HUDEP-2 (cell line): ENCODE measurements at regions not wholly inside any gene's neighbourhood (a gene's known extent, or its start where the extent isn't known, plus 50 kb on each side); places are given as distances from the start of the nearest gene placed in this dataset.

Experiments used
- DNase-seq, 76 experiments: peaks; one replicate each; lab custom pipeline; 2025; ENCODE audit not compliant: unreplicated experiment in 76 of 76; lab: John Stamatoyannopoulos, UW

DNA sequence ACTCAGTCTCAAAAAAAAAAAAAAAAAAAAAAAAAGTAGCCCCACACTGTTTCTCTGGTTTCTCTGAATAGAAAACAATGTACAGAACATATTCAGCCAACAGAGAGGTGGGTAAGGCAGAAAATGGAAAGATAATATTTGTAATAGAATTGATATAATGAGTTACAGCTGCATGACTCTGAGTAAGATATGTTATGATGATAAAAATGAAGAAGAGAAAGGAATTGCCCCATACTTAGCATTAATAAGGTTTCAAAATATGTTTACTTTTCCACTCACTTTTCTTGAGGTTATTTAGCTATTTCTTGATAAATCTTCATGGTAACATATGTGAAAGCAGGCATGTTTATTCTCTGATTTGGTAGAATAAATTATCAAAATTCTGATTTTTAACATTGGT lies 100.9 kb upstream of the ROBO2 start:
- no peak for DNase-seq

DNA sequence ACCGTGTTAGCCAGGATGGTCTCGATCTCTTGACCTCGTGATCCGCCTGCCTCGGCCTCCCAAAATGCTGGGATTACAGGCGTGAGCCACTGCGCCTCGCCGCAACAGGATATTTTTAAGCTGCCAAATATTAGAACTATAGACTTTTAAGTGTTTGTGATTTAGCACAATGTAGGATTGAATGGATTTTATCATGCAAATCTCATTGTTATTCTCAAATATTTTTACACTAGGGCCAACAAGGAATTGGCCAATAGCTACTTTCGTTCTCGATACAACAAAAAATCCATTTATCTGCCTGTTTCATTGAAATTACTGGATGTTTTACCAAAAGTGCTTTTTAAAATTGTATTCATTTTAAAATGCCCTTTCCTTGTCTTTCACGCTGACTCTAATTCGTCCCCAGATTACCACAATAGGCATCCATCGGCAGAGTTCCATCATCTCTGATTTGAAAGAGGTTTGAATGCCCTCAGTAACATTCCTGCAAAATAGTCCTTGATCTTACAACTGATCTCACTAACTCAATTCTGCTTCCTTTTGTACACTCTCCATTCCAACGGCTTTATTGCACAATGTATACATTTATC lies 99.6 kb upstream of the ROBO2 start:
- DNase-seq, result no peak

DNA sequence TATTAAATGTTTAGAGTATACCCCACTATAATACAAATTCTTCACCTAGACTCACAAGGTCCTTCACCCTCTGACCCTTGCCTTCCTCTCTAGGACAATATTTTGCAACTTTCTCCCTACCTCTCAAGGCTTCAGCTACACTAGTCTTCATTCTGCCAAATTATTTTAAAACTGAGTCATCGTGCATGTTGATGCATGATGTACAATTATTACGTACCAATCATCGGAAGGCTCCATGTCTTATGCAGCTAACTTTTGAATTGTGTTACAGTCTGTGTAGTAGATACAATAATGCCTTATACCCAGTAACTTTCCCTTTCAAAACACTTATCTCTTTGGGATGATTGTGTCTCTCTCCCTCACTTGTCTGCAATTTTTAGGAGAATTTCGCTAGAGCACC lies 98.5 kb upstream of the ROBO2 start:
- DNase-seq, result no peak

DNA sequence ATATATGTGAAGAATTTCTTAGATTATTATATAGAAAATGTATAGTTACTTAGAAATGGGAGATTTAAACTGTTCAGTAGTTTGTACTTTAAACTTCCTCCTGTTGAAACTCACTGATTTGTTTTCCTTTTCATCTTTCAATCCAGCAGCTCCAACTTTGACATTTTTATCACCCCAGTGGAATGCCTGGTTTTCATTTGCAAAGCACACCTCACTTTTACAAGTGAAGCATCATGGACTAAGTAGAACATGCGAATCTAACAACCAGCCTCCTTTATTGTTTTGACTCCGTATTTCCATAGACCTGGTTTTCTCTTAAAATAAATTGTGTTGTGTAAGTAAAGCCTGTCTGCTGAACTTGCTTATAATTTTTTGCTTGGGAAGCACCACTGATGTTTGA lies 97.8 kb upstream of the ROBO2 start:
- DNase-seq, result no peak

GRCh38 chr3:76943058-76943457 lies 96.8 kb upstream of the ROBO2 start:
- no peak for DNase-seq

GRCh38 chr3:76943671-76944070 lies 96.2 kb upstream of the ROBO2 start:
- DNase-seq, result no peak

DNA sequence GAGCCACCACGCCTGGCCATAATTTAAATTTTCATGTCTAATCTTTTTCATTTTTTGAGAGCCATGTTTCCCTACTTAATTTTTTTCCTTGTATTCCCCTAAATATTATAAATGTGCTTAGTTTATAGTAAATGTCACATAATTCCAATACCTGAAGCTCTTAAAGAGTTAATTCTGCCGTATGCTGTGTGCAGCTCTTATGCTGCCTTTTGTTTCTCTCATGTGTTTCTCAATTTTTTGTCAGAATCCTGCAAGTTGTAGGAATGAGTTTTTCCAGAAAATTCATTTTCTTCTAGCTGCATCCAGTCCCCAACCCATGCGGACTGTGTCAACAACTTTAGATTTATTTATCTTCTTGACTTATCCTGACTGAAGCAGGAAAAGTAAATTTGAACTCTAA lies 90.9 kb upstream of the ROBO2 start:
- no peak for DNase-seq

DNA sequence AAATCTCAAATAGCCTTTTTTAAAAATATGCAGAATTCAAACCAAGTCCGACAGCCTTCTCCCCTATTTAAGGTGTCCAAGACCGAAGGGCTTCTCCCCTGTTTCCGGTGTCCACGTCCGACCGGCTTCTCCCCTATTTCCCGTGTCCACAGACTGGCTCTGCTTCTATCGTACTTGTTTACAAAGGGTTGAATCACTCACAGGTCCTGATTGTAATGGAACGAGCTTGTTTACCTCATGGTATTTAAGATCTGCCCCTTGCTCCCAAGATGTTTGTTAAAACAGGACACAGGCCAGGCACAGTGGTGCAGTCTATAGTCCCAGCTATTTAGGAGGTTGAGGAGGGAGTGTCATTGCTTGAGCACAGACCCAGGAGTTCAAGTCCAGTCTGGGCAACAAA lies 90.4 kb upstream of the ROBO2 start:
- DNase-seq, result no peak

GRCh38 chr3:76950590-76950989 lies 89.3 kb upstream of the ROBO2 start:
- DNase-seq, result no peak

DNA sequence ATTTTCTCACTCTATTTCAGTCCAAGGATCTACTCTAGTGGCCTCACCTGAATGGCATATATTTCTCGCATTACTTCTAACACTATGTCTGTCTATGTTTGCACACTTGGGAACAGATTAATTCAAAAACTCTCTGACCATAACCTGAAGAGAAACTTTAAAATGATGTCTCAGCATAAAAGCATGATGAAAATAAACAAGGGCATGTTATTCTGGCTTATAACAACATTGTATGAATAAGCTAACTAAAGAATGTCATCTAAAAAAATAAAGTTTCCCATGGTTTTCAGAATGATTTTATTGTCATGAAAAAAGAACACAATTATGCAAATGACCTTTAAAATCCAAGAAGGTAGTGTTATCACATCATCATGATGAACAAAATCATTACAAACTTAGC lies 85.5 kb upstream of the ROBO2 start:
- DNase-seq, result no peak

DNA sequence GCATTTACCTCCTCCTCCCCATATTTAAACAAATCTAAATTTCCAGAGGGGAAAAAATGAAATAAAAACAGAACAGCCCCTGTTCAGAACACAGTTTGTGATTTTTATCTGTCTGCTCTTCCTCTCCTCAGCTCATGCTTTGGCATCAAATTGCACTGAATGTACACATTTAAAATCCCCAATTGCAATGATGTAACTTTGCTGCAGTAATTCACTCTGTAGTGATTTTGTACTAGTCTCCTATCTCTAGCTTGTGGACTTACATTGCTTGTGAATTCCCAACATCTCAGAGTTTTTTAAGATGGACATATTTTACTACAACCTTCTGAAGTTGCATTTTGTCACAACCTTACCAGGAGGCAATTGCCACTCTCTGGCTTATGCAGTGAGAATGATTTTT lies 81.6 kb upstream of the ROBO2 start:
- no peak for DNase-seq

DNA sequence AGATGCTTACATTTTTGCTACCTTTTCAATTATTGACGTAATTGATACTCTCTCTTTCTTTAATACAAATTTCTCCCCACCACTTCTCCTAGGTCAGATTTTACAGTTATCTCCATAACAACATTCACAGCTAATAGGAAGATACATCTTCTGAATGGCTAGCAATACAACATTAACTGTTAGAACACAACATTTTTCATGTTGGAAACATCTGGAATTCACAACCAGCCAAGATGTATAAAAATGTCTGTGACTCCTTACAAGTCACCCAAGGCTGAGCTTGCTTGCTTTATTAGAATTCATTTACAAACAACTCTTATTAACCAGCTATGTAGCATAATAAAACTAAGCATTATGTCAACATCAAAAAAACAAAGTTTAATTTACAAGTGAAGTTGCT lies 81.0 kb upstream of the ROBO2 start:
- DNase-seq, result no peak

DNA sequence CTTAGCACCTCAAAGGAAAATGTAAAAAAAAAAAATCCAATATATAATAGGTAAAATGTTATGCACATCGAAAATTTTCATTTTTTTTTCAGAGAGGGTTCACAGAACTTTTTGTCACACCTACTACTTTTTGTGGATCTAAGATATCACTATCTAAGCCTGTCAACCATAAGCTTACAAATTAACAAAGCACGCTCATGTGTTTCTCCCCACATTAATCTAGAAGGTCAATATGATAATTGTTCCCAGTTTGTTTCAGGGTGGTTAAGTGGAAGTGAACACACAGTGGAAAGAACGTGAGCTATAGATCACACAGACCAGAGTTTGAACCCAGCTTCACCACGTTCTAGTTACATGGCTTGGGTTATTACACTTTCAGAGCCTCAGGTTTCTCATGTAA lies 78.6 kb upstream of the ROBO2 start:
- DNase-seq, result no peak

DNA sequence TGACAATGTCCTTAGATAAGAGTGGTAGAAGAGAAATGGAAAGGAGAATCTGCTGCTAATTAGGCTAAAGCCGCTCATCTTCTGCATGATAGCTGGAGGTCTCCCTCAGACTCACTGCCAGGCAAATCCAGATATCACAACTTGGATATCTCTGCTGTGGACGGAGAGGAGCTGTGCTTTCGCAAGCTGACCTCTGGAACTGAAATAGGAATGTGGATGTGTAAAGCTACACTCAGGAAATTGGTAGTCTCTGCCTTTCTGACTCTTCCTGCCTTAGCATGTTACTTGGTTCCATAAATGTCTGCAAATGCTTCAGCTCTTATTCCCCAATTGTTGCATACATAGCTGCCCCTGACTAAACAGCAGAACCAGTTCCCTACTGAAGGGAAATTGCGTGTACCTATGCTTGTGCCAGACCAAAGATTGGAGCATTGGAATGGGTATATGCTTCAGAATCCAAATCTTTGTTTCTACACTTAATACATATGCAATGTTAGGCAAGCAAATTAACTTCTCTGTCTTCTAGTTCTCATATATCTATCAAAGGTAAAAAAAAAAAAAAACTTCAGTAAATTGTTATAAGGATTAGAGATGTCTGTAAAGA lies 74.7 kb upstream of the ROBO2 start:
- DNase-seq, result no peak

DNA sequence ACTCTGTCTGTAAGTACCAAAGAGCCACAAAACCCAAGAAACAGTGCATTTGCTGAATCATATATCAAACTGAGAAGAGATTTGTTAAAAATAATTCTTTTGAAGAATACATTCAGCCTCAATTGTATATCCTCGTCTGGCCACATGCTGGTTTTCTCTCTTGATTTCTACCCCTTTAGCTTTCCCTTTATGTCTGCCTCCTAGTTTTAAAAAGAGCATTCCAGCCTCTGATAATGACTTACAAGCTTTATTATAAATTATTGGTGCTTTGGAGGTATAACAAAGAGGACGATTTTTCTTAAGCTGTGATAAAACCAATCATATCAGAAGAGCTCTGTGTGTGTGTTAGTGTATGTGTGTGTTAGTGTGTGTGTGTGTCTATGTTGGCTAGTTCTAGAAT lies 70.4 kb upstream of the ROBO2 start:
- DNase-seq, result no peak

GRCh38 chr3:76969996-76970615 lies 69.8 kb upstream of the ROBO2 start:
- no peak for DNase-seq

GRCh38 chr3:76972624-76973296 lies 67.1 kb upstream of the ROBO2 start:
- no peak for DNase-seq

DNA sequence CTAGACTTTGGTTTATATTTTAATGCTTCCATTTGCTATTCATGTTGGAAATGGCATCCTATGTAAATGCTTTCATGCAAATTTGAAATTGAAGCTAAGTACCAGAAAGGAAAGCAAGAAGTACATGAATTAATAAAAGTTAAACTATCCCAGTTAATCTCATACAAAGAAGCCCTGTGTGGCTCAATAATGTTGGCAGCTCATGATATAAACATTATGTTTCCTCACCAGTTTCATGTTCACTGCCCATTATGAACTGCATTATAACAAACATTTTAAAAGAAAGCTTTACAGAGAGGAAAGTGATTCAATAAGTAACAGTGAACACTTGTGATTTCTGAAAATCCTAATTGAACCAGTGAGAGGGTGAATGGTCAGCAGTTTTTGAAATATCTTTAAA lies 62.9 kb upstream of the ROBO2 start:
- no peak for DNase-seq

DNA sequence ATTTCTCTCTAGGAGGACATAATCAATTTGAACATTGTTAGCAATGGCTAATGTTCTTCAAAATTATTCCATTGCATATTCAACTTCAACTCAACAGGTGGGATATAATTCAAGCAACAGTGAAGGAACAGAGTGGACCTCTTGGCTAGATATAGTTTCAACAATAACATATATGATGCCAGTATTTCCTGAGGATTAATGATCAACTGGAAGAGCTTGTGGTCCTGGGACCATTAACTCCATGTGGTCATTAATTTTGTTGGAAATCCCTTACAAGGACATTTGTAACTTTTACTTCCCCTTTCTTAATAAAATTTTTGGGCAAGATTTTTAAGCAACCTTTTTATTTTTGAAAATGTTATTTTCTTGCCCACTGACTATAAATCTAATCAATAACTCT lies 54.3 kb upstream of the ROBO2 start:
- no peak for DNase-seq

- DNase-seq, result no peak
These were observed 52.9 kb upstream of the ROBO2 start for GRCh38 chr3:76986876-76987474.
